Posterior vena cava (tissue), 2 donors: ENCODE measurements at regions not wholly inside any gene's neighbourhood (a gene's known extent, or its start where the extent isn't known, plus 50 kb on each side); places are given as distances from the start of the nearest gene placed in this dataset.

Source experiments
- DNase-seq: peaks from one replicate; pipeline ENCODE4 v3.0.0-alpha.2; 2020; ENCODE audit warnings: low spot score
- intact Hi-C, 2 donors: fragments of 100-400 bp; cut with DNase I; formaldehyde crosslinking; loops; one replicate each; pipeline versions ENCODE4 v1.14.1 to v1.14.2; 2022 to 2023
- donor health status: DM: yes; HTN: yes; CAD: no.
- donor health status: DM: yes; HTN: yes; CAD: no.

GRCh38 chr14:32254952-32255679 is 52.0 kb upstream of the RNU6-8 start:
- intact Hi-C loops: loop anchor here (1.0 to 10.0 kb wide), 6 partner anchors 36 to 860 kb away; partner anchors contain the start of gene ARHGAP5 (in 1 of the 2)
- DNase-seq: peak; percentile 86

- no peak for DNase-seq
- intact Hi-C loops: loop anchor here (10.0 kb wide), 3 partner anchors 321 to 861 kb away; no protein-coding TSS in a partner anchor
These were observed 52.7 kb upstream of the RNU6-8 start for GRCh38 chr14:32255789-32256188.

- no peak for DNase-seq
- intact Hi-C loops: loop anchor here (10.0 kb wide), 3 partner anchors 322 to 862 kb away; no protein-coding TSS in a partner anchor
These were observed 53.5 kb upstream of the RNU6-8 start for GRCh38 chr14:32256576-32256975.

- no peak for DNase-seq
- intact Hi-C loops: loop anchor here (10.0 kb wide), 3 partner anchors 324 to 864 kb away; no protein-coding TSS in a partner anchor
These were observed 55.4 kb upstream of the RNU6-8 start for GRCh38 chr14:32258336-32258993.

GRCh38 chr14:32259368-32260013 is 56.4 kb upstream of the RNU6-8 start:
- intact Hi-C loops: loop anchor here (10.0 kb wide), 3 partner anchors 325 to 865 kb away; no protein-coding TSS in a partner anchor
- DNase-seq: no peak

- intact Hi-C loops: no loop called here
- DNase-seq: no peak
These were observed 61.0 kb upstream of the RNU6-8 start for GRCh38 chr14:32263939-32264567.

- DNase-seq: no peak
- intact Hi-C loops: no loop called here
These were observed 62.5 kb upstream of the RNU6-8 start for GRCh38 chr14:32265584-32265983.

GRCh38 chr14:32277998-32278397 is 51.1 kb upstream of the AKAP6 start:
- no peak for DNase-seq
- intact Hi-C loops: no loop called here
